CD4-positive, alpha-beta T cell (primary cell): ENCODE measurements at regions not wholly inside any gene's neighbourhood (a gene's known extent, or its start where the extent isn't known, plus 50 kb on each side); places are given as distances from the start of the nearest gene placed in this dataset.
A peak's percentile ranks its signal among the peaks of the same experiment; 100 is the strongest.
"Not testable (repeated sequence)": the region's sequence is repeated elsewhere in the genome, so short reads cannot be mapped to it uniquely, and the experiment has no call there.

Source experiments
- ATAC-seq: fragments of 200-7000 bp; cut with Tn5 transposase; one replicate; pipeline ENCODE4 v1.10.0; 2022; ENCODE audit warnings: mild to moderate bottlenecking; ENCODE audit not compliant: poor library complexity
- CTCF ChIA-PET: fragments of 350-600 bp; sonication (Branson Sonifier 250); formaldehyde crosslinking; loops from one replicate; lab custom pipeline; 2021; ENCODE audit warnings: antibody characterized with exemption, inconsistent platforms; lab: Charles Lee
- POLR2A ChIA-PET: fragments of 350-600 bp; sonication (Branson Sonifier 250); formaldehyde crosslinking; loops from one replicate; lab custom pipeline; 2021; ENCODE audit warnings: antibody characterized with exemption, inconsistent platforms; lab: Charles Lee
- DNase-seq, 14 experiments: peaks; one replicate each; pipeline ENCODE4 v3.0.0-alpha.2; 2013 to 2020; ENCODE audit warnings: mixed read lengths in 2 of 14
- H3K27ac ChIP-seq, 2 donors: one replicate each; pipeline versions ENCODE4 v1.5.1 to v1.7.0; 2013; ENCODE audit warnings: low read length in 2 of 2, low read depth in 1 of 2, mild to moderate bottlenecking in 1 of 2
- H3K27me3 ChIP-seq, 2 experiments: 1 replicate in 1 of 2; 2 replicates in 1 of 2; pipeline versions ENCODE4 v1.6.1 to v1.7.0; 2013; ENCODE audit warnings: low read length in 2 of 2, control low read depth in 1 of 2, mild to moderate bottlenecking in 1 of 2, moderate library complexity in 1 of 2; ENCODE audit not compliant: insufficient read depth in 2 of 2, control insufficient read depth in 1 of 2
- H3K36me3 ChIP-seq: one replicate; pipeline ENCODE4 v1.6.1; 2013; ENCODE audit warnings: low read length, control low read depth; ENCODE audit not compliant: insufficient read depth
- H3K4me1 ChIP-seq: one replicate; pipeline ENCODE4 v1.6.1; 2013; ENCODE audit warnings: low read length, control low read depth; ENCODE audit not compliant: insufficient read depth
- H3K4me3 ChIP-seq: one replicate; pipeline ENCODE4 v1.5.1; 2013; ENCODE audit warnings: mild to moderate bottlenecking, low read length, moderate library complexity
- H3K9me3 ChIP-seq, 2 experiments: 1 replicate in 1 of 2; 2 replicates in 1 of 2; pipeline versions ENCODE4 v1.6.1 to v1.7.0; 2013; ENCODE audit warnings: low read length in 2 of 2, mild to moderate bottlenecking in 2 of 2, control low read depth in 1 of 2, moderate library complexity in 1 of 2; ENCODE audit not compliant: control insufficient read depth in 1 of 2, insufficient read depth in 1 of 2
- H3K27ac Mint-ChIP-seq: one replicate; pipeline ENCODE4 v1.8.0; 2020; ENCODE audit warnings: mixed read lengths
- H3K27me3 Mint-ChIP-seq: one replicate; pipeline ENCODE4 v1.8.0; 2021; ENCODE audit warnings: mixed read lengths
- H3K36me3 Mint-ChIP-seq: one replicate; pipeline ENCODE4 v1.8.0; 2021; ENCODE audit warnings: low read depth, mixed read lengths
- H3K4me1 Mint-ChIP-seq: one replicate; pipeline ENCODE4 v1.8.0; 2021; ENCODE audit warnings: low read depth, mixed read lengths
- H3K4me3 Mint-ChIP-seq: one replicate; pipeline ENCODE4 v1.8.0; 2020; ENCODE audit warnings: mild to moderate bottlenecking, mixed read lengths
- H3K9me3 Mint-ChIP-seq: one replicate; pipeline ENCODE4 v1.8.0; 2020; ENCODE audit warnings: mixed read lengths
- intact Hi-C, 2 experiments: fragments of 100-400 bp; cut with DNase I in 1 of 2; cut with micrococcal nuclease in 1 of 2; formaldehyde crosslinking; loops; one replicate each; pipeline versions ENCODE4 v1.15.1 to v1.9.0; 2023 to 2025; cut with DNase I, micrococcal nuclease
- TF ChIP-seq, protein P1 (sequence below): fragments of 200-600 bp; IDR thresholded peaks from one replicate; pipeline ENCODE4 v1.8.0; 2022; ENCODE audit warnings: antibody characterized with exemption, mild to moderate bottlenecking

DNA sequence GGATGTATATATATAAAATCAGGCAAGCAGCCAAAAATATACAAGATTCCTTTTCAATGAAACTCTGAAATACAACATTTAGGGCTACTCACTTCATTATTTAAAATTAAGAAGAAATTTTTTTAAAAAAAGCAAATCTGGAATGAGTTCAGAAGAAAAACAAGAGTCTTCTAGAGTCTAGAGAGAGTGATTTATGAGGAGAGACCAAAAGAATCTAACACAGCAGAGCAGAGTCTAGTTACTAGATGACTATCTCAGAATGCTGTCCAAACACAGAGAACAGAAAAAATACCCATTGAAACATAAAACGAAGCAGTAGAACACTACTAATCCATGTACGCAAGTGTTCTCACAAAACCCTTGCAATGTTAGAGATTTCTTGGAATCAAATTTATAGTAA is 275.2 kb upstream of the CBLB start:
- intact Hi-C loops, result no loop called here
- H3K27ac Mint-ChIP-seq, result no peak overlapping the region
- Histone ChIP-seq H3K4me3 (no peak overlapping the region), H3K27ac (no peak overlapping the region), H3K9me3 (peaks cover 0 to 8% of the 10 kb centered on the region in 2 experiments), H3K4me1 (no peaks in the 10 kb centered on the region), H3K27me3 (no peaks in the 10 kb centered on the region), H3K36me3 (no peaks in the 10 kb centered on the region)
- POLR2A ChIA-PET, result no interaction called here
- CTCF ChIA-PET, result no interaction called here
- no peaks in the 10 kb centered on the region for H3K9me3 Mint-ChIP-seq
- H3K4me1 Mint-ChIP-seq, result no peaks in the 10 kb centered on the region
- H3K4me3 Mint-ChIP-seq, result no peak overlapping the region
- ATAC-seq, result no peak
- H3K36me3 Mint-ChIP-seq, result no peaks in the 10 kb centered on the region
- H3K27me3 Mint-ChIP-seq, result no peaks in the 10 kb centered on the region
- TF ChIP-seq, protein P1, sequence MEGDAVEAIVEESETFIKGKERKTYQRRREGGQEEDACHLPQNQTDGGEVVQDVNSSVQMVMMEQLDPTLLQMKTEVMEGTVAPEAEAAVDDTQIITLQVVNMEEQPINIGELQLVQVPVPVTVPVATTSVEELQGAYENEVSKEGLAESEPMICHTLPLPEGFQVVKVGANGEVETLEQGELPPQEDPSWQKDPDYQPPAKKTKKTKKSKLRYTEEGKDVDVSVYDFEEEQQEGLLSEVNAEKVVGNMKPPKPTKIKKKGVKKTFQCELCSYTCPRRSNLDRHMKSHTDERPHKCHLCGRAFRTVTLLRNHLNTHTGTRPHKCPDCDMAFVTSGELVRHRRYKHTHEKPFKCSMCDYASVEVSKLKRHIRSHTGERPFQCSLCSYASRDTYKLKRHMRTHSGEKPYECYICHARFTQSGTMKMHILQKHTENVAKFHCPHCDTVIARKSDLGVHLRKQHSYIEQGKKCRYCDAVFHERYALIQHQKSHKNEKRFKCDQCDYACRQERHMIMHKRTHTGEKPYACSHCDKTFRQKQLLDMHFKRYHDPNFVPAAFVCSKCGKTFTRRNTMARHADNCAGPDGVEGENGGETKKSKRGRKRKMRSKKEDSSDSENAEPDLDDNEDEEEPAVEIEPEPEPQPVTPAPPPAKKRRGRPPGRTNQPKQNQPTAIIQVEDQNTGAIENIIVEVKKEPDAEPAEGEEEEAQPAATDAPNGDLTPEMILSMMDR, result no peak
- no peak for DNase-seq

DNA sequence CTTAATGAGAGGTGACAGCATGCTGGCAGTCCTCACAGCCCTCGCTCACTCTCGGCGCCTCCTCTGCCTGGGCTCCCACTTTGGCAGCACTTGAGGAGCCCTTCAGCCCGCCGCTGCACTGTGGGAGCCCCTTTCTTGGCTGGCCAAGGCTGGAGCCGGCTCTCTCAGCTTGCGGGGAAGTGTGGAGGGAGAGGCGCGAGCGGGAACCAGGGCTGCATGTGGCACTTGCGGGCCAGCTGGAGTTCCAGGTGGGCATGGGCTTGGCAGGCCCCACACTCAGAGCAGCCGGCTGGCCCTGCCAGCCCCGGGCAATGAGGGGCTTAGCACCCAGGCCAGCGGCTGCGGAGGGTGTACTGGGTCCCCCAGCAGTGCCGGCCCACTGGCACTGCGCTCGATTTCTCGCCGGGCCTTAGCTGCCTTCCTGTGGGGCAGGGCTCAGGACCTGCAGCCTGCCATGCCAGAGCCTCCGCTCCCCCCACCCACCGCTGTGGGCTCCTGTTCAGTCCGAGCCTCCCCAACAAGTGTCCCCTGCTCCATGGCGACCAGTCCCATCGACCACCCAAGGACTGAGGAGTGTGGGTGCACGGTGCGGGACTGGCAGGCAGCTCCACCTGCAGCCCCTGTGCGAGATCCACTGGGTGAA is 279.7 kb upstream of the CBLB start:
- H3K36me3 Mint-ChIP-seq, H3K4me3 ChIP-seq, H3K4me1 ChIP-seq, H3K9me3 ChIP-seq, H3K27me3 ChIP-seq, H3K27me3 Mint-ChIP-seq, H3K36me3 ChIP-seq, H3K4me1 Mint-ChIP-seq, H3K9me3 Mint-ChIP-seq, H3K27ac ChIP-seq, H3K27ac Mint-ChIP-seq, POLR2A ChIA-PET, H3K4me3 Mint-ChIP-seq, ATAC-seq, intact Hi-C loops, CTCF ChIA-PET: not testable (repeated sequence)
- DNase-seq, result peak in 1 of 14 experiments; percentile 6

DNA sequence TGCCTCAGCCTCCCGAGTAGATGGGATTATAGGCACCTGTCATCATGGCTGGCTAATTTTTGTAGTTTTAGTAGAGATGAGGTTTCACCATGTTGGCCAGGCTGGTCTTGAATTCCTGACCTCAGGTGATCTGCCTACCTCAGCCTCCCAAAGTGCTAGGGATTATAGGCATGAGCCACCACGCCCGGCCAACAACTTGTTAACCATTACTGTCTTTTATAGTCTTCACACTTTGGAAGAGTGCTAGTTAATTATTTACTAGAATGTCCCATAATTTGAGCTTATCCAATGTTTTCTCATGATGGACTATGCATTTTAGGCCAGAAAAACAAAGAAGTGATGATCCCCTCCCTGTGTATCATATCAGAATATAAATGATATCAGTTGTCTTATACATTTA is 288.6 kb upstream of the CBLB start:
- intact Hi-C loops, result no loop called here
- H3K27me3 ChIP-seq, result no peaks in the 10 kb centered on the region
- no peak overlapping the region for H3K4me3 Mint-ChIP-seq
- ChIA-PET CTCF (no interaction called here), POLR2A (no interaction called here)
- H3K9me3 Mint-ChIP-seq, result peaks cover 5% of the 10 kb centered on the region
- no peak overlapping the region for H3K4me3 ChIP-seq
- no peaks in the 10 kb centered on the region for H3K9me3 ChIP-seq
- no peak overlapping the region for H3K27ac Mint-ChIP-seq
- H3K27ac ChIP-seq, result no peak overlapping the region
- TF ChIP-seq, protein P1, result no peak
- H3K27me3 Mint-ChIP-seq, result no peaks in the 10 kb centered on the region
- no peaks in the 10 kb centered on the region for H3K36me3 ChIP-seq
- DNase-seq, result no peak
- H3K36me3 Mint-ChIP-seq, result no peaks in the 10 kb centered on the region
- ATAC-seq, result no peak
- no peaks in the 10 kb centered on the region for H3K4me1 ChIP-seq
- H3K4me1 Mint-ChIP-seq, result no peaks in the 10 kb centered on the region

DNA sequence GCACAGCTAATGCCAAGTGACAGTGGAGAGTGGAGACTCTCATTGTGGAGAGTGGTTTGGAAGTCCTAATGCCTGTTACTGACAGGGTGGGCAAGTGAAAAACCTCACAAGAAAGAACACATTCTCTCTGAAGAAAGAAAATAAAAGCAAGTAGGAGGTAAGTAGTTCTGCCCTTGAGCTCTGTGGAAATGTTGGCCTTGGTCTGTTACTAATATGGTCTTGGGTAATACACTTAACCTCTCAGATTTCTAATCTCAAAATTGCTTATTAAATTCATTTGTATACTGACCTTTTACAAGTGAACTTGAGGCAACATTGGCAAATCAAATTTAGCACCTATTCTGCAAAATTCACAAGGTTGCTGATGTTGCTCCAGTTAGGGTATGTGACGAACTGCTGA is 291.6 kb upstream of the CBLB start:
- Mint-ChIP-seq H3K4me3 (no peak overlapping the region), H3K27me3 (no peaks in the 10 kb centered on the region), H3K9me3 (peaks cover 7% of the 10 kb centered on the region), H3K27ac (no peak overlapping the region), H3K4me1 (no peaks in the 10 kb centered on the region), H3K36me3 (no peaks in the 10 kb centered on the region)
- H3K4me3 ChIP-seq, result no peak overlapping the region
- ChIA-PET POLR2A (no interaction called here), CTCF (no interaction called here)
- no peaks in the 10 kb centered on the region for H3K27me3 ChIP-seq
- ATAC-seq (no peak), DNase-seq (no peak)
- no peak overlapping the region for H3K27ac ChIP-seq
- intact Hi-C loops, result no loop called here
- no peaks in the 10 kb centered on the region for H3K4me1 ChIP-seq
- no peaks in the 10 kb centered on the region for H3K9me3 ChIP-seq
- TF ChIP-seq, protein P1, result no peak
- H3K36me3 ChIP-seq, result no peaks in the 10 kb centered on the region
